H1 (cell line): ENCODE measurements at regions not wholly inside any gene's neighbourhood (a gene's known extent, or its start where the extent isn't known, plus 50 kb on each side); places are given as distances from the start of the nearest gene placed in this dataset.

Source experiments
- CTCF ChIA-PET: fragments of 300-600 bp; sonication (Branson Sonifier 250); formaldehyde crosslinking; loops from one replicate; lab custom pipeline; 2021; ENCODE audit not compliant: partially characterized antibody; lab: Charles Lee
- POLR2A ChIA-PET: fragments of 300-600 bp; sonication (Branson Sonifier 250); formaldehyde crosslinking; loops from one replicate; lab custom pipeline; 2021; ENCODE audit warnings: inconsistent platforms; ENCODE audit not compliant: partially characterized antibody; lab: Charles Lee
- DNase-seq, 2 experiments: peaks; one replicate each; pipeline versions ENCODE4 v3.0.0 to v3.0.0-alpha.2; 2010 to 2022; ENCODE audit warnings: low spot score in 2 of 2, low read depth in 1 of 2, mixed read lengths in 1 of 2
- FAIRE-seq: peaks from 2 replicates; lab custom pipeline; 2011; peaks lifted over from hg19 to GRCh38; lab: Jason Lieb, UNC
- H2AFZ ChIP-seq: 2 replicates; pipeline ENCODE4 v1.8.1; 2012; ENCODE audit warnings: low read length, inconsistent platforms
- H2AK5ac ChIP-seq: 2 replicates; pipeline ENCODE4 v1.6.1; 2013; ENCODE audit warnings: low read depth, low read length
- H2BK120ac ChIP-seq: replicated peaks from 2 replicates; pipeline ENCODE3; 2013; ENCODE audit warnings: low read depth, low read length, inconsistent platforms
- H2BK12ac ChIP-seq: 2 replicates; pipeline ENCODE4 v1.6.1; 2013; ENCODE audit warnings: low read depth, low read length
- H2BK15ac ChIP-seq: 2 replicates; pipeline ENCODE4 v1.6.1; 2013; ENCODE audit warnings: low read length
- H2BK20ac ChIP-seq: 2 replicates; pipeline ENCODE4 v1.6.1; 2013; ENCODE audit warnings: low read length
- H2BK5ac ChIP-seq: 2 replicates; pipeline ENCODE4 v1.6.1; 2013; ENCODE audit warnings: low read depth, low read length
- H3K14ac ChIP-seq: 2 replicates; pipeline ENCODE4 v1.6.1; 2013; ENCODE audit warnings: inconsistent platforms; ENCODE audit not compliant: insufficient read length
- H3K18ac ChIP-seq: 2 replicates; pipeline ENCODE4 v1.6.1; 2013; ENCODE audit warnings: low read length; ENCODE audit errors: extremely low read depth
- H3K23ac ChIP-seq: 2 replicates; pipeline ENCODE4 v1.6.1; 2013; ENCODE audit warnings: inconsistent platforms; ENCODE audit not compliant: insufficient read length
- H3K23me2 ChIP-seq: 2 replicates; pipeline ENCODE4 v1.6.1; 2013; ENCODE audit warnings: low read depth, low read length
- H3K27ac ChIP-seq: 2 replicates; pipeline ENCODE4 v1.6.1; 2011; ENCODE audit warnings: low read depth, low read length, inconsistent platforms
- H3K27me3 ChIP-seq, 4 experiments: replicated peaks in 1 of 4; 1 replicate in 1 of 4; 2 replicates in 3 of 4; pipeline versions ENCODE4 v1.6.1 to v1.8.1; 2011 to 2013; ENCODE audit warnings: low read length in 3 of 4, mild to moderate bottlenecking in 3 of 4, inconsistent platforms in 2 of 4, mixed read lengths in 2 of 4, moderate library complexity in 1 of 4; ENCODE audit not compliant: control insufficient read depth in 3 of 4, insufficient read depth in 3 of 4; ENCODE audit errors: extremely low read depth in 1 of 4
- H3K36me3 ChIP-seq, 4 experiments: 2 replicates each; pipeline versions ENCODE4 v1.6.1 to v1.8.1; 2011 to 2013; ENCODE audit warnings: mild to moderate bottlenecking in 4 of 4, low read length in 3 of 4, moderate library complexity in 2 of 4, control low read depth in 1 of 4, inconsistent platforms in 1 of 4; ENCODE audit not compliant: insufficient read depth in 4 of 4, control insufficient read depth in 2 of 4
- H3K4ac ChIP-seq: replicated peaks from 2 replicates; pipeline ENCODE3; 2013; ENCODE audit warnings: low read length, low read depth, mixed read lengths, inconsistent platforms; ENCODE audit not compliant: insufficient read length
- H3K4me1 ChIP-seq, 4 experiments: replicated peaks in 1 of 4; 1 replicate in 1 of 4; 2 replicates in 3 of 4; pipeline versions ENCODE4 v1.6.1 to v1.8.1; 2011 to 2013; ENCODE audit warnings: low read length in 3 of 4, inconsistent platforms in 2 of 4, mixed read lengths in 1 of 4; ENCODE audit not compliant: insufficient read depth in 4 of 4, control insufficient read depth in 3 of 4
- H3K4me2 ChIP-seq, 2 experiments: 2 replicates each; pipeline versions ENCODE4 v1.6.1 to v1.8.1; 2011 to 2013; ENCODE audit warnings: low read depth in 2 of 2, low read length in 2 of 2, control low read depth in 1 of 2, inconsistent platforms in 1 of 2, mild to moderate bottlenecking in 1 of 2; ENCODE audit not compliant: insufficient read depth in 1 of 2
- H3K4me3 ChIP-seq, 4 experiments: fragments of 200-600, 300-600 bp in 1 of 4; sonication (generic), shearing (Covaris generic), sonication (Bioruptor Twin) in 1 of 4; 2 replicates each; pipeline versions ENCODE4 v1.5.1 to v1.8.1; 2011 to 2016; ENCODE audit warnings: low read length in 4 of 4, low read depth in 3 of 4, control low read depth in 2 of 4, inconsistent platforms in 2 of 4, mild to moderate bottlenecking in 2 of 4, mixed read lengths in 1 of 4, moderate library complexity in 1 of 4; ENCODE audit not compliant: insufficient read depth in 2 of 4; ENCODE audit errors: extremely low read depth in 1 of 4
- H3K56ac ChIP-seq: replicated peaks from 2 replicates; pipeline ENCODE3; 2013; ENCODE audit warnings: low read depth, mild to moderate bottlenecking, mixed read lengths, low read length, inconsistent platforms; ENCODE audit not compliant: insufficient read length
- H3K79me1 ChIP-seq: 2 replicates; pipeline ENCODE4 v1.6.1; 2013; ENCODE audit warnings: low read depth, low read length, control low read depth
- H3K79me2 ChIP-seq, 2 experiments: 2 replicates each; pipeline versions ENCODE4 v1.6.1 to v1.8.1; 2012 to 2013; ENCODE audit warnings: low read length in 2 of 2, mild to moderate bottlenecking in 2 of 2, inconsistent platforms in 1 of 2; ENCODE audit not compliant: insufficient read depth in 2 of 2, control insufficient read depth in 1 of 2
- H3K9ac ChIP-seq, 4 experiments: replicated peaks in 1 of 4; 1 replicate in 1 of 4; 2 replicates in 3 of 4; pipeline versions ENCODE4 v1.6.1 to v1.8.1; 2011 to 2013; ENCODE audit warnings: low read depth in 3 of 4, low read length in 3 of 4, control low read depth in 2 of 4, mild to moderate bottlenecking in 2 of 4, moderate library complexity in 2 of 4, inconsistent platforms in 1 of 4; ENCODE audit errors: extremely low read depth in 1 of 4
- H3K9me3 ChIP-seq, 2 experiments: 2 replicates each; pipeline versions ENCODE4 v1.6.1 to v1.8.1; 2012 to 2013; ENCODE audit warnings: mild to moderate bottlenecking in 2 of 2, moderate library complexity in 2 of 2, control low read depth in 1 of 2, inconsistent platforms in 1 of 2, low read depth in 1 of 2, low read length in 1 of 2, mixed read lengths in 1 of 2; ENCODE audit not compliant: insufficient read depth in 2 of 2
- H4K20me1 ChIP-seq, 2 experiments: replicated peaks in 1 of 2; 2 replicates each; pipeline versions ENCODE3 to v1.8.1; 2011 to 2013; ENCODE audit warnings: inconsistent platforms in 2 of 2, low read length in 2 of 2, mild to moderate bottlenecking in 1 of 2; ENCODE audit not compliant: insufficient read depth in 2 of 2, control insufficient read depth in 1 of 2
- H4K5ac ChIP-seq: 2 replicates; pipeline ENCODE4 v1.6.1; 2013; ENCODE audit warnings: low read length, low read depth, mixed read lengths, inconsistent platforms; ENCODE audit not compliant: insufficient read length
- H4K8ac ChIP-seq: 2 replicates; pipeline ENCODE4 v1.8.0; 2013; ENCODE audit warnings: mild to moderate bottlenecking, moderate library complexity, low read length, inconsistent platforms; ENCODE audit not compliant: insufficient read depth; ENCODE audit errors: extremely low read depth
- H4K91ac ChIP-seq: replicated peaks from 2 replicates; pipeline ENCODE3; 2013; ENCODE audit warnings: low read length, mixed read lengths, inconsistent platforms; ENCODE audit not compliant: insufficient read length
- MAFK ChIP-seq: IDR thresholded peaks from 2 replicates; pipeline ENCODE4 v1.6.1; 2012; ENCODE audit warnings: low read depth, mild to moderate bottlenecking, improper control_type of control experiment, low read length
- POLR2AphosphoS5 ChIP-seq: IDR thresholded peaks from 2 replicates; pipeline ENCODE4 v1.6.1; 2011; ENCODE audit warnings: low read depth, low read length
- WGBS, 2 experiments: shearing (Covaris generic) in 1 of 2; methylation state at CpG; one replicate each; pipeline versions ENCODE4 v1.1.6 to v1.1.7; 2013 to 2015; ENCODE audit warnings: low lambda C conversion rate in 2 of 2, mixed read lengths in 2 of 2, inconsistent platforms in 1 of 2, low coverage in 1 of 2, missing lambda C conversion rate in 1 of 2; ENCODE audit not compliant: insufficient replicate concordance in 2 of 2, insufficient coverage in 1 of 2, insufficient read length in 1 of 2; ENCODE audit errors: extremely low coverage in 1 of 2, missing lambda C conversion rate in 1 of 2; 5-methylcytosine and 5-hydroxymethylcytosine counted together

- Histone ChIP-seq H4K8ac (no peak overlapping the region), H3K4me2 (no peak overlapping the region), H3K23ac (no peak overlapping the region), H3K14ac (no peak overlapping the region), H2AK5ac (no peak overlapping the region), H3K4ac (no peak overlapping the region), H2AFZ (no peak overlapping the region), H3K18ac (no peak overlapping the region), H3K56ac (no peak overlapping the region), H3K79me2 (no peaks in the 10 kb centered on the region), H4K5ac (no peak overlapping the region), H3K36me3 (no peaks in the 10 kb centered on the region), H3K27ac (no peak overlapping the region), H2BK5ac (no peak overlapping the region), H3K27me3 (no peaks in the 10 kb centered on the region), H3K9ac (no peak overlapping the region), H2BK20ac (no peak overlapping the region), H3K4me3 (no peak overlapping the region), H3K9me3 (no peaks in the 10 kb centered on the region), H2BK12ac (no peak overlapping the region), H3K79me1 (no peaks in the 10 kb centered on the region), H3K23me2 (no peaks in the 10 kb centered on the region), H4K91ac (no peak overlapping the region), H2BK120ac (no peak overlapping the region), H2BK15ac (no peak overlapping the region), H4K20me1 (no peaks in the 10 kb centered on the region), H3K4me1 (no peaks in the 10 kb centered on the region)
- CTCF ChIA-PET, result no interaction called here
- FAIRE-seq (no peak), DNase-seq (no peak)
- POLR2A ChIA-PET, result no interaction called here
- no peak for TF ChIP-seq MAFK
- TF ChIP-seq POLR2AphosphoS5, result no peak
- WGBS, 2 experiments, result 100% methylated on average over 1 of the region's 1 CpG; no CpG with 5 or more reads in 1 of the 2 experiments
These were observed 92.1 kb upstream of the FBN2 start for GRCh38 chr5:128630121-128630520.
